HCT116 (cell line): ENCODE measurements at regions not wholly inside any gene's neighbourhood (a gene's known extent, or its start where the extent isn't known, plus 50 kb on each side); places are given as distances from the start of the nearest gene placed in this dataset.

Experiments used
- ATAC-seq: fragments of 200-7000 bp; cut with Tn5 transposase; 2 replicates; pipeline ENCODE4 v1.9.1; 2020; ENCODE audit warnings: mild to moderate bottlenecking, moderate library complexity
- BruUV-seq: library from RNA; stranded (reverse); fragments of 400-500 nt; replicated peaks from 2 replicates; lab custom pipeline; 2021; lab: Mats Ljungman, UMichigan
- CTCF ChIA-PET: fragments of 300-600 bp; sonication (Branson Sonifier 250); formaldehyde crosslinking; loops from one replicate; lab custom pipeline; 2021; ENCODE audit warnings: antibody characterized with exemption; lab: Charles Lee
- POLR2A ChIA-PET: fragments of 300-600, 350-600 bp; sonication (Branson Sonifier 250); formaldehyde crosslinking; loops from one replicate; lab custom pipeline; 2021; ENCODE audit warnings: antibody characterized with exemption; lab: Charles Lee
- RAD21 ChIA-PET, 2 experiments: fragments of 300-600 bp; sonication (Branson Sonifier 250); formaldehyde crosslinking; loops; one replicate each; lab custom pipeline; 2023; ENCODE audit warnings: low total read pairs in 2 of 2; ENCODE audit not compliant: uncharacterized antibody in 2 of 2, unreplicated experiment in 2 of 2, low non-redundant PET in 1 of 2; lab: Charles Lee
- DNase-seq: peaks from one replicate; pipeline ENCODE4 v3.0.0-alpha.2; 2010; ENCODE audit warnings: low read depth, low spot score
- H2AFZ ChIP-seq: fragments of 200-600 bp; shearing (Covaris generic), sonication (generic); 2 replicates; pipeline ENCODE4 v1.6.1; 2017; ENCODE audit warnings: low read depth, mixed run types, mixed read lengths, antibody characterized with exemption, low read length; ENCODE audit not compliant: poor library complexity, severe bottlenecking
- H3K27ac ChIP-seq: 2 replicates; pipeline ENCODE4 v1.5.1; 2012; ENCODE audit warnings: low read depth, low read length
- H3K27me3 ChIP-seq: fragments of 200-600 bp; sonication (generic); 2 replicates; pipeline ENCODE4 v1.6.1; 2016; ENCODE audit warnings: mixed run types, low read length, mixed read lengths; ENCODE audit not compliant: insufficient read depth
- H3K36me3 ChIP-seq, 2 experiments: fragments of 200-500 bp in 1 of 2; fragments of 200-600 bp in 1 of 2; sonication (Bioruptor generic) in 1 of 2; sonication (generic) in 1 of 2; 2 replicates each; pipeline versions ENCODE4 v1.5.1 to v1.6.1; 2014 to 2016; ENCODE audit warnings: low read length in 2 of 2, inconsistent platforms in 1 of 2, mixed read lengths in 1 of 2, mixed run types in 1 of 2; ENCODE audit not compliant: insufficient read depth in 2 of 2, control insufficient read depth in 1 of 2
- H3K4me1 ChIP-seq, 2 experiments: fragments of 200-600 bp in 1 of 2; sonication (generic) in 1 of 2; 2 replicates each; pipeline versions ENCODE4 v1.5.1 to v1.6.1; 2012 to 2017; ENCODE audit warnings: low read length in 2 of 2, inconsistent platforms in 1 of 2, mild to moderate bottlenecking in 1 of 2, mixed read lengths in 1 of 2, mixed run types in 1 of 2, moderate library complexity in 1 of 2; ENCODE audit not compliant: insufficient read depth in 2 of 2, control insufficient read depth in 1 of 2
- H3K4me2 ChIP-seq: fragments of 200-600 bp; sonication (generic); 2 replicates; pipeline ENCODE4 v1.6.1; 2017; ENCODE audit warnings: mixed run types, low read length, mixed read lengths
- H3K4me3 ChIP-seq, 2 experiments: fragments of 200-600 bp in 1 of 2; sonication (generic) in 1 of 2; replicated peaks in 1 of 2; 2 replicates each; pipeline ENCODE4 v1.5.1; 2011 to 2016; ENCODE audit warnings: low read length in 2 of 2, control low read depth in 1 of 2, low read depth in 1 of 2, mild to moderate bottlenecking in 1 of 2, mixed read lengths in 1 of 2, mixed run types in 1 of 2
- H3K79me2 ChIP-seq: fragments of 200-600 bp; sonication (generic); 2 replicates; pipeline ENCODE4 v1.6.1; 2017; ENCODE audit warnings: mild to moderate bottlenecking, mixed run types, low read length, moderate library complexity, mixed read lengths; ENCODE audit not compliant: insufficient read depth
- H3K9ac ChIP-seq: fragments of 200-600 bp; sonication (generic); 2 replicates; pipeline ENCODE4 v1.6.1; 2016; ENCODE audit warnings: low read length, mixed read lengths
- H3K9me2 ChIP-seq: fragments of 200-600 bp; sonication (generic), shearing (Covaris generic); 2 replicates; pipeline ENCODE4 v1.6.1; 2017; ENCODE audit warnings: mixed run types, mild to moderate bottlenecking, moderate library complexity; ENCODE audit not compliant: insufficient read depth
- H3K9me3 ChIP-seq, 2 experiments: fragments of 200-500 bp in 1 of 2; fragments of 200-600 bp in 1 of 2; sonication (Bioruptor generic) in 1 of 2; sonication (generic) in 1 of 2; 2 replicates each; pipeline ENCODE4 v1.6.1; 2014 to 2017; ENCODE audit warnings: low read length in 2 of 2, mixed read lengths in 2 of 2, inconsistent platforms in 1 of 2, low read depth in 1 of 2, mild to moderate bottlenecking in 1 of 2, mixed run types in 1 of 2, moderate library complexity in 1 of 2; ENCODE audit not compliant: control insufficient read depth in 1 of 2, insufficient read depth in 1 of 2
- H4K20me1 ChIP-seq: fragments of 200-600 bp; sonication (generic), shearing (Covaris generic); 2 replicates; pipeline ENCODE4 v1.6.1; 2017; ENCODE audit warnings: mixed run types, mild to moderate bottlenecking, moderate library complexity; ENCODE audit not compliant: insufficient read depth
- CEBPB ChIP-seq: IDR thresholded peaks from 2 replicates; pipeline ENCODE4 v1.6.1; 2012; ENCODE audit warnings: low read depth
- EGR1 ChIP-seq: IDR thresholded peaks from 2 replicates; pipeline ENCODE4 v1.6.1; 2012; ENCODE audit warnings: low read depth
- EZH2phosphoT487 ChIP-seq: fragments of 200-600 bp; IDR thresholded peaks from 2 replicates; pipeline ENCODE4 v1.6.1; 2018; ENCODE audit warnings: antibody characterized with exemption, borderline replicate concordance
- POLR2A ChIP-seq: IDR thresholded peaks from 2 replicates; pipeline ENCODE4 v1.7.0; 2011; ENCODE audit warnings: borderline replicate concordance; ENCODE audit not compliant: insufficient read depth, insufficient read length; ENCODE audit errors: extremely low read depth
- RAD21 ChIP-seq: IDR thresholded peaks from 2 replicates; pipeline ENCODE4 v1.6.1; 2012; ENCODE audit warnings: low read depth, mild to moderate bottlenecking
- REST ChIP-seq: IDR thresholded peaks from 2 replicates; pipeline ENCODE4 v1.6.1; 2012; ENCODE audit warnings: low read depth
- SIN3A ChIP-seq: IDR thresholded peaks from 2 replicates; pipeline ENCODE4 v1.6.1; 2012; ENCODE audit warnings: low read depth
- SP1 ChIP-seq: IDR thresholded peaks from 2 replicates; pipeline ENCODE4 v1.6.1; 2012; ENCODE audit warnings: low read depth
- SRF ChIP-seq: IDR thresholded peaks from 2 replicates; pipeline ENCODE4 v1.6.1; 2012; ENCODE audit warnings: low read depth
- TCF7L2 ChIP-seq: IDR thresholded peaks from 2 replicates; pipeline ENCODE4 v1.7.0; 2011; ENCODE audit warnings: borderline replicate concordance, inconsistent platforms; ENCODE audit not compliant: insufficient read depth, insufficient read length; ENCODE audit errors: extremely low read depth
- YY1 ChIP-seq: IDR thresholded peaks from 2 replicates; pipeline ENCODE4 v1.6.1; 2011; ENCODE audit warnings: low read length, low read depth, moderate library complexity, mild to moderate bottlenecking; ENCODE audit not compliant: insufficient replicate concordance; ENCODE audit errors: extremely low read depth
- intact Hi-C: fragments of 100-400 bp; cut with micrococcal nuclease; formaldehyde crosslinking; loops from 2 replicates; pipeline ENCODE4 v1.10.0; 2022
- TF ChIP-seq, protein P1 (sequence below): IDR thresholded peaks from 2 replicates; pipeline ENCODE4 v1.6.1; 2011; ENCODE audit warnings: mild to moderate bottlenecking, low read length, moderate library complexity; ENCODE audit not compliant: insufficient replicate concordance; ENCODE audit errors: extremely low read depth
- TF ChIP-seq, protein P2 (sequence below): IDR thresholded peaks from 2 replicates; pipeline ENCODE4 v1.6.1; 2012

GRCh38 chr9:117919538-117919937 lies 215.3 kb downstream of the TLR4 start:
- no peak for TF ChIP-seq SRF
- Histone ChIP-seq H3K79me2 (no peaks in the 10 kb centered on the region), H3K36me3 (no peaks in the 10 kb centered on the region), H3K4me1 (no peaks in the 10 kb centered on the region), H3K9me2 (no peaks in the 10 kb centered on the region), H3K27me3 (no peaks in the 10 kb centered on the region), H4K20me1 (no peaks in the 10 kb centered on the region), H3K27ac (no peak overlapping the region), H3K9me3 (peaks cover 4 to 12% of the 10 kb centered on the region in 2 experiments; a peak in 2 of 4 replicates), H3K4me2 (no peak overlapping the region), H3K9ac (no peak overlapping the region), H2AFZ (no peak overlapping the region), H3K4me3 (no peak overlapping the region)
- no peak for DNase-seq
- no peak for ATAC-seq
- CTCF ChIA-PET, result no interaction called here
- no TSS peak for BruUV-seq
- POLR2A ChIA-PET, result no interaction called here
- RAD21 ChIA-PET, result no interaction called here
- intact Hi-C loops, result no loop called here

DNA sequence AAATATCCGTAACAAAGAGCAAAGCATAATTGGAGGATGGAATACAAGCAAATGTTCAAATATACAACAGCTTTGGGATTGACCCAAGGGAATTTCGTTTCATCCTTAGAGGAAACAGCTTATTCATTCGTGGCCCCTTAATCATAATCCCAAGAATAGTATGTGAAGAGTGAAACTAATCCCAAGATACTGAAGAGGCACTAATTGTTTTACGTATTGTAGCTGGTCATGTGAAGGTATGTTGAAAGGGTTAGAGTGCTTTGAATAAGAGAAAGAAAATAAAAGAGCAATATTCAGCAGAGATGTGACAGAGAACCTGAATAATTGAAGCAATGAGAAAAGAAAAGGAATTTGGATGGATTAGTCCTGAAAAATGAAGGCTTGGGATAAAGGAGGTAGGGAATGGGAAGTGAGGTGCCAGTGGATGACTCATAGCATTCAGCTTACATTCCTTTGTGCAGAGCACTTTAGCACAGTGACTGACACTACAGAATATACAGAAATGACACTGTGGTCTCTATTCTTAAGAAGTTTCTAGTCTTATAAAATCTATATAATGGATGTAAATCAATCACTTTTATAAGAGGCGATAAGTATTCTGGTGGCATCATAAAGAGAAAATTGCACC lies 221.9 kb downstream of the TLR4 start:
- DNase-seq (no peak), ATAC-seq (no peak)
- no peak overlapping the region for H2AFZ ChIP-seq
- BruUV-seq, result no TSS peak
- no peak overlapping the region for H3K4me2 ChIP-seq
- H3K79me2 ChIP-seq, result no peaks in the 10 kb centered on the region
- H3K9me3 ChIP-seq, result peaks cover 0 to 4% of the 10 kb centered on the region in 2 experiments; a peak in 2 of 4 replicates
- POLR2A ChIA-PET, result no interaction called here
- no peak overlapping the region for H3K9ac ChIP-seq
- intact Hi-C loops, result no loop called here
- H4K20me1 ChIP-seq, result no peaks in the 10 kb centered on the region
- no peaks in the 10 kb centered on the region for H3K27me3 ChIP-seq
- TF ChIP-seq RAD21 (no peak), CEBPB (no peak), REST (no peak), SIN3A (no peak), SP1 (no peak), YY1 (no peak), TCF7L2 (no peak), EZH2phosphoT487 (no peak), POLR2A (no peak), EGR1 (no peak)
- TF ChIP-seq, protein P1, sequence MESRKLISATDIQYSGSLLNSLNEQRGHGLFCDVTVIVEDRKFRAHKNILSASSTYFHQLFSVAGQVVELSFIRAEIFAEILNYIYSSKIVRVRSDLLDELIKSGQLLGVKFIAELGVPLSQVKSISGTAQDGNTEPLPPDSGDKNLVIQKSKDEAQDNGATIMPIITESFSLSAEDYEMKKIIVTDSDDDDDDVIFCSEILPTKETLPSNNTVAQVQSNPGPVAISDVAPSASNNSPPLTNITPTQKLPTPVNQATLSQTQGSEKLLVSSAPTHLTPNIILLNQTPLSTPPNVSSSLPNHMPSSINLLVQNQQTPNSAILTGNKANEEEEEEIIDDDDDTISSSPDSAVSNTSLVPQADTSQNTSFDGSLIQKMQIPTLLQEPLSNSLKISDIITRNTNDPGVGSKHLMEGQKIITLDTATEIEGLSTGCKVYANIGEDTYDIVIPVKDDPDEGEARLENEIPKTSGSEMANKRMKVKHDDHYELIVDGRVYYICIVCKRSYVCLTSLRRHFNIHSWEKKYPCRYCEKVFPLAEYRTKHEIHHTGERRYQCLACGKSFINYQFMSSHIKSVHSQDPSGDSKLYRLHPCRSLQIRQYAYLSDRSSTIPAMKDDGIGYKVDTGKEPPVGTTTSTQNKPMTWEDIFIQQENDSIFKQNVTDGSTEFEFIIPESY, result no peak
- TF ChIP-seq, protein P2, sequence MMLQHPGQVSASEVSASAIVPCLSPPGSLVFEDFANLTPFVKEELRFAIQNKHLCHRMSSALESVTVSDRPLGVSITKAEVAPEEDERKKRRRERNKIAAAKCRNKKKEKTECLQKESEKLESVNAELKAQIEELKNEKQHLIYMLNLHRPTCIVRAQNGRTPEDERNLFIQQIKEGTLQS, result no peak
- H3K9me2 ChIP-seq, result no peaks in the 10 kb centered on the region
- H3K4me1 ChIP-seq, result no peaks in the 10 kb centered on the region
- H3K27ac ChIP-seq, result no peak overlapping the region
- H3K36me3 ChIP-seq, result no peaks in the 10 kb centered on the region
- RAD21 ChIA-PET, result no interaction called here
- no peak overlapping the region for H3K4me3 ChIP-seq
- CTCF ChIA-PET, result no interaction called here
